Astrocyte (in vitro differentiated cells and primary cell): ENCODE measurements at regions not wholly inside any gene's neighbourhood (a gene's known extent, or its start where the extent isn't known, plus 50 kb on each side); places are given as distances from the start of the nearest gene placed in this dataset.

Experiments used
- DNase-seq: peaks from one replicate; pipeline ENCODE4 v3.0.0-alpha.2; 2010; ENCODE audit warnings: low read depth
- FAIRE-seq: peaks from 2 replicates; lab custom pipeline; 2011; peaks lifted over from hg19 to GRCh38; lab: Jason Lieb, UNC
- H2AFZ ChIP-seq: 2 replicates; pipeline ENCODE4 v1.6.0; 2012; ENCODE audit warnings: low read depth, low read length, inconsistent platforms
- H3K27ac ChIP-seq: 2 replicates; pipeline ENCODE4 v1.5.1; 2011; ENCODE audit warnings: low read depth, low read length, inconsistent platforms
- H3K27me3 ChIP-seq: 2 replicates; pipeline ENCODE4 v1.6.0; 2011; ENCODE audit warnings: low read length, inconsistent platforms; ENCODE audit not compliant: insufficient read depth
- H3K36me3 ChIP-seq: 2 replicates; pipeline ENCODE4 v1.5.1; 2011; ENCODE audit warnings: low read length, inconsistent platforms; ENCODE audit not compliant: insufficient read depth
- H3K4me1 ChIP-seq: 2 replicates; pipeline ENCODE4 v1.5.1; 2011; ENCODE audit warnings: low read length, inconsistent platforms; ENCODE audit not compliant: insufficient read depth
- H3K4me2 ChIP-seq: 2 replicates; pipeline ENCODE4 v1.6.0; 2012; ENCODE audit warnings: low read length, inconsistent platforms
- H3K4me3 ChIP-seq: 2 replicates; pipeline ENCODE4 v1.5.1; 2011; ENCODE audit warnings: low read depth, mild to moderate bottlenecking, low read length, inconsistent platforms; ENCODE audit not compliant: insufficient read depth
- H3K79me2 ChIP-seq: 2 replicates; pipeline ENCODE4 v1.6.0; 2012; ENCODE audit warnings: mild to moderate bottlenecking, low read length, inconsistent platforms; ENCODE audit not compliant: insufficient read depth
- H3K9ac ChIP-seq: 2 replicates; pipeline ENCODE4 v1.6.0; 2012; ENCODE audit warnings: mild to moderate bottlenecking, low read length, inconsistent platforms
- H3K9me3 ChIP-seq: 2 replicates; pipeline ENCODE4 v1.5.1; 2012; ENCODE audit warnings: low read depth, mild to moderate bottlenecking, low read length, inconsistent platforms; ENCODE audit not compliant: insufficient read depth
- H4K20me1 ChIP-seq: 2 replicates; pipeline ENCODE4 v1.6.0; 2012; ENCODE audit warnings: low read length, inconsistent platforms; ENCODE audit not compliant: insufficient read depth
- H3K27ac Mint-ChIP-seq: one replicate; pipeline ENCODE4 v1.8.0; 2021; ENCODE audit warnings: mild to moderate bottlenecking, mixed read lengths; ENCODE audit not compliant: unreplicated experiment
- H3K27me3 Mint-ChIP-seq: one replicate; pipeline ENCODE4 v1.8.0; 2021; ENCODE audit warnings: low read depth, mixed read lengths; ENCODE audit not compliant: unreplicated experiment
- H3K36me3 Mint-ChIP-seq: one replicate; pipeline ENCODE4 v1.8.0; 2021; ENCODE audit warnings: low read depth, mixed read lengths; ENCODE audit not compliant: unreplicated experiment
- H3K4me1 Mint-ChIP-seq: one replicate; pipeline ENCODE4 v1.8.0; 2021; ENCODE audit warnings: low read depth, mixed read lengths; ENCODE audit not compliant: unreplicated experiment
- H3K4me3 Mint-ChIP-seq: one replicate; pipeline ENCODE4 v1.8.0; 2021; ENCODE audit warnings: mild to moderate bottlenecking, moderate library complexity, mixed read lengths; ENCODE audit not compliant: unreplicated experiment
- H3K9me3 Mint-ChIP-seq: one replicate; pipeline ENCODE4 v1.8.0; 2021; ENCODE audit warnings: mild to moderate bottlenecking, mixed read lengths; ENCODE audit not compliant: unreplicated experiment
- CTCF ChIP-seq: IDR thresholded peaks from 2 replicates; pipeline ENCODE4 v1.5.1; 2011; ENCODE audit warnings: low read depth, mild to moderate bottlenecking, inconsistent platforms, low read length, moderate library complexity; ENCODE audit not compliant: insufficient read depth
- EZH2 ChIP-seq: IDR thresholded peaks from 2 replicates; pipeline ENCODE4 v1.6.1; 2012; ENCODE audit warnings: mild to moderate bottlenecking, low read length, inconsistent platforms; ENCODE audit not compliant: insufficient read depth

GRCh38 chr6:100209323-100210136, 215.5 kb upstream of the MCHR2 start:
- H3K27ac ChIP-seq: no peak overlapping the region
- H3K36me3 ChIP-seq: no peaks in the 10 kb centered on the region
- H2AFZ ChIP-seq: no peak overlapping the region
- peak; percentile 23 for DNase-seq
- Mint-ChIP-seq H3K36me3 (no peaks in the 10 kb centered on the region), H3K27ac (no peak overlapping the region), H3K9me3 (no peaks in the 10 kb centered on the region), H3K27me3 (no peaks in the 10 kb centered on the region), H3K4me1 (peaks cover 18% of the 10 kb centered on the region), H3K4me3 (no peak overlapping the region)
- H3K9me3 ChIP-seq: no peaks in the 10 kb centered on the region
- H3K79me2 ChIP-seq: no peaks in the 10 kb centered on the region
- no peak overlapping the region for H3K9ac ChIP-seq
- H3K4me2 ChIP-seq: no peak overlapping the region
- no peaks in the 10 kb centered on the region for H4K20me1 ChIP-seq
- no peaks in the 10 kb centered on the region for H3K4me1 ChIP-seq
- TF ChIP-seq EZH2: no peak
- no peak for TF ChIP-seq CTCF
- FAIRE-seq: no peak
- no peaks in the 10 kb centered on the region for H3K27me3 ChIP-seq
- no peak overlapping the region for H3K4me3 ChIP-seq

- no peak for TF ChIP-seq CTCF
- TF ChIP-seq EZH2: no peak
- peaks cover 7% of the 10 kb centered on the region for H3K9me3 Mint-ChIP-seq
- H3K27ac Mint-ChIP-seq: peak overlapping the region; percentile 96
- peak; percentile 76 for FAIRE-seq
- H3K79me2 ChIP-seq: no peaks in the 10 kb centered on the region
- no peaks in the 10 kb centered on the region for H3K9me3 ChIP-seq
- no peaks in the 10 kb centered on the region for H3K27me3 ChIP-seq
- H3K27ac ChIP-seq: peak overlapping the region; percentile 99
- no peak overlapping the region for H3K4me3 ChIP-seq
- peak overlapping the region; percentile 67 for H3K4me2 ChIP-seq
- H3K4me1 ChIP-seq: peaks cover 8% of the 10 kb centered on the region
- no peak overlapping the region for H3K9ac ChIP-seq
- no peaks in the 10 kb centered on the region for H3K36me3 Mint-ChIP-seq
- H4K20me1 ChIP-seq: no peaks in the 10 kb centered on the region
- no peak overlapping the region for H2AFZ ChIP-seq
- H3K36me3 ChIP-seq: no peaks in the 10 kb centered on the region
- H3K27me3 Mint-ChIP-seq: no peaks in the 10 kb centered on the region
- no peak overlapping the region for H3K4me3 Mint-ChIP-seq
- peaks cover 3% of the 10 kb centered on the region for H3K4me1 Mint-ChIP-seq
- peak; percentile 94 for DNase-seq
Measured at GRCh38 chr6:100203400-100203799, 209.4 kb upstream of the MCHR2 start.
